Loucy (cell line): ENCODE measurements at regions not wholly inside any gene's neighbourhood (a gene's known extent, or its start where the extent isn't known, plus 50 kb on each side); places are given as distances from the start of the nearest gene placed in this dataset.

ENCODE experiments used
- H2AFZ ChIP-seq: fragments of 200-600 bp; sonication (generic); 2 replicates; pipeline ENCODE4 v1.6.0; 2016; ENCODE audit warnings: antibody characterized with exemption, mild to moderate bottlenecking, low read length, moderate library complexity
- H3F3A ChIP-seq: fragments of 200-600 bp; 2 replicates; pipeline ENCODE4 v1.6.0; 2016; ENCODE audit warnings: antibody characterized with exemption, low read depth, mild to moderate bottlenecking
- H3K27me3 ChIP-seq: fragments of 200-600 bp; sonication (generic); 2 replicates; pipeline ENCODE4 v1.6.1; 2014; ENCODE audit warnings: low read length, mild to moderate bottlenecking; ENCODE audit not compliant: insufficient read depth, poor library complexity, severe bottlenecking
- H3K36me3 ChIP-seq: fragments of 200-600 bp; sonication (generic); 2 replicates; pipeline ENCODE4 v1.6.1; 2016; ENCODE audit warnings: low read length; ENCODE audit not compliant: insufficient read depth
- H3K4me1 ChIP-seq: fragments of 200-600 bp; sonication (generic); 2 replicates; pipeline ENCODE4 v1.5.1; 2014; ENCODE audit warnings: low read length, mild to moderate bottlenecking; ENCODE audit not compliant: insufficient read depth, poor library complexity, severe bottlenecking
- H3K4me2 ChIP-seq: fragments of 200-600 bp; sonication (generic); 2 replicates; pipeline ENCODE4 v1.6.0; 2014; ENCODE audit warnings: antibody characterized with exemption, low read length, low read depth, mild to moderate bottlenecking; ENCODE audit not compliant: poor library complexity, severe bottlenecking
- H3K4me3 ChIP-seq: fragments of 200-600 bp; sonication (generic); 2 replicates; pipeline ENCODE4 v1.5.1; 2014; ENCODE audit warnings: low read length, mild to moderate bottlenecking, mixed read lengths; ENCODE audit not compliant: poor library complexity, severe bottlenecking
- H3K79me2 ChIP-seq: fragments of 200-600 bp; sonication (generic); 2 replicates; pipeline ENCODE4 v1.6.1; 2014; ENCODE audit warnings: low read length; ENCODE audit not compliant: insufficient read depth
- H3K9ac ChIP-seq: fragments of 200-600 bp; sonication (generic); 2 replicates; pipeline ENCODE4 v1.6.0; 2014; ENCODE audit warnings: mild to moderate bottlenecking, low read depth, low read length, moderate library complexity; ENCODE audit not compliant: poor library complexity, severe bottlenecking
- H3K9me2 ChIP-seq: fragments of 200-600 bp; sonication (generic); replicated peaks from 2 replicates; pipeline ENCODE4 v1.6.1; 2016; ENCODE audit warnings: low read depth, low read length, mixed read lengths
- H3K9me3 ChIP-seq: fragments of 200-600 bp; sonication (generic); 2 replicates; pipeline ENCODE4 v1.6.1; 2014; ENCODE audit warnings: mild to moderate bottlenecking, antibody characterized with exemption, low read length, low read depth; ENCODE audit not compliant: insufficient read depth
- H4K20me1 ChIP-seq: fragments of 200-600 bp; sonication (generic); 2 replicates; pipeline ENCODE4 v1.6.0; 2014; ENCODE audit warnings: antibody characterized with exemption, low read length, mild to moderate bottlenecking; ENCODE audit not compliant: insufficient read depth, poor library complexity, severe bottlenecking
- CTCF ChIP-seq: fragments of 200-600 bp; sonication (generic); conservative IDR thresholded peaks from 2 replicates; pipeline ENCODE4 v1.5.1; 2014; ENCODE audit warnings: mild to moderate bottlenecking, antibody characterized with exemption, low read length
- EZH2phosphoT487 ChIP-seq: fragments of 200-600 bp; IDR thresholded peaks from 2 replicates; pipeline ENCODE4 v1.6.1; 2018; ENCODE audit warnings: antibody characterized with exemption, mild to moderate bottlenecking, moderate library complexity, borderline replicate concordance

GRCh38 chrX:122184791-122185190 is 999.3 kb upstream of the GRIA3 start:
- Histone ChIP-seq H3K4me3 (no peak overlapping the region), H4K20me1 (no peaks in the 10 kb centered on the region), H3K27me3 (no peaks in the 10 kb centered on the region), H3K36me3 (no peaks in the 10 kb centered on the region), H3K4me2 (no peak overlapping the region), H3K9me2 (no peaks in the 10 kb centered on the region), H3K4me1 (no peaks in the 10 kb centered on the region), H3F3A (no peaks in the 10 kb centered on the region), H3K79me2 (no peaks in the 10 kb centered on the region), H3K9me3 (no peaks in the 10 kb centered on the region), H2AFZ (no peak overlapping the region), H3K9ac (no peak overlapping the region)
- no peak for TF ChIP-seq EZH2phosphoT487
- no peak for TF ChIP-seq CTCF

GRCh38 chrX:122187069-122187713 is 996.9 kb upstream of the GRIA3 start:
- Histone ChIP-seq H3K9me2 (no peaks in the 10 kb centered on the region), H3K9ac (no peak overlapping the region), H3F3A (no peaks in the 10 kb centered on the region), H3K9me3 (no peaks in the 10 kb centered on the region), H3K79me2 (no peaks in the 10 kb centered on the region), H3K4me1 (no peaks in the 10 kb centered on the region), H3K27me3 (no peaks in the 10 kb centered on the region), H3K36me3 (no peaks in the 10 kb centered on the region), H2AFZ (no peak overlapping the region), H4K20me1 (no peaks in the 10 kb centered on the region), H3K4me3 (no peak overlapping the region), H3K4me2 (no peak overlapping the region)
- TF ChIP-seq CTCF (no peak), EZH2phosphoT487 (no peak)

GRCh38 chrX:122188751-122189150 is 995.3 kb upstream of the GRIA3 start:
- Histone ChIP-seq H3K4me2 (no peak overlapping the region), H3K4me3 (no peak overlapping the region), H3F3A (no peaks in the 10 kb centered on the region), H3K4me1 (no peaks in the 10 kb centered on the region), H3K9me3 (no peaks in the 10 kb centered on the region), H3K36me3 (no peaks in the 10 kb centered on the region), H2AFZ (no peak overlapping the region), H3K27me3 (no peaks in the 10 kb centered on the region), H3K9me2 (no peaks in the 10 kb centered on the region), H4K20me1 (no peaks in the 10 kb centered on the region), H3K79me2 (no peaks in the 10 kb centered on the region), H3K9ac (no peak overlapping the region)
- TF ChIP-seq EZH2phosphoT487 (no peak), CTCF (no peak)
